Islet precursor cell (in vitro differentiated cells): ENCODE measurements at regions not wholly inside any gene's neighbourhood (a gene's known extent, or its start where the extent isn't known, plus 50 kb on each side); places are given as distances from the start of the nearest gene placed in this dataset.
"Not testable (repeated sequence)": the region's sequence is repeated elsewhere in the genome, so short reads cannot be mapped to it uniquely, and the experiment has no call there.

Experiments
- DNase-seq: peaks from one replicate; pipeline ENCODE4 v3.0.0-alpha.2; 2018

- no peak for DNase-seq
These were observed 67.2 kb upstream of the ZNF527 start for GRCh38 chr19:37303591-37304171.

DNA sequence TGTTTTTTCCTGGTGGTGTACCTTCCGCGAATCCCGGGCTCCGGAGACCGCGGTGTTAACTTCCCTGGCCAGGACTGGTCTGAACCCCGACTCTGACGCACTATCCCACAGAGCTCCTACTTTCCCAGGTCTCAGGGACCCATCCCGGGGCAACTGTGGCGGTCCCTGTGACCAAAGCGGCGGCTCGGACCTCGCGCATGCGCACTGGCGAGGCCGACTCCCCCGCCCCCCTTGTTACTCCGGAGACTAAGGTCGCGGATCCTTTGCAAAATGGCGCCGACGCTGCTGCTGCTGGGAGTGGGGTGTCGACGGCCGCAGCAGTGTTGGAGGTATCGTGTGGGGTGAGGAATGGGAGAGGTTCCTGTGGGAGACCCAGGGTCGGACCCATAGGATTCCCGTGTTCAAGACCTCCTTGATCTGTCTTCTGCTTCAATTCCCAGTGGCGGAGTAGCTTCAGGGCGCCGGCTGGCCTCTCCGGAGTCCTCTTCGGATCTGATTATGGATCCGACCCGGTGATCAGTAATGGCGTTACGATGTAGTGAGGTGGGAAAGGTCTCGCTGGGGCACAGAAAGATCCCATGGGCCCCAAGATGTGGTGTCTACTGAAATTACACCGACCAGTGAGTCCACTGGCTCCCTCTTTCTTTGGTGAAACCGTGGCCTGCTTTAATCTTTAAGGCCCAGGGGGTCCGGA, 66.6 kb upstream of the ZNF527 start:
- peak; percentile 74 for DNase-seq

DNA sequence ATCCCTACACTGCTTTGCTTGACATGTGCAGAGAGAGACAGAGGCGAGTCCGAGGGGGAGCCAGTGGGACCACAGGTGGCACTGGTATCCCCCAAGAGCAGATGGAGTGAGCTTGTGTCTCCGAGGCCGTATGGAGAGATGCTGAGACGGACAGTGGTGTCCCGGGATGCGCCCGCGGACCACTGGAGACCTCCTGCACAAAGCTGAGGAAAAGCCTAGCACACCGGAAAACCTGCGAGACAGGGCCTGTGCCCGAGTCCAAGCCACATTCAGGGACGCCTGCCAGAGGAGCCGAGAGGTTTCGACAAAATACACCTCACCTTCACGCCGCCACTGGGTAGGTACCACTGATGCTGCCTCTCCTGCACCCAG, 66.0 kb upstream of the ZNF527 start:
- no peak for DNase-seq

- no peak for DNase-seq
These were observed 64.4 kb upstream of the ZNF527 start for GRCh38 chr19:37306383-37306963.

DNA sequence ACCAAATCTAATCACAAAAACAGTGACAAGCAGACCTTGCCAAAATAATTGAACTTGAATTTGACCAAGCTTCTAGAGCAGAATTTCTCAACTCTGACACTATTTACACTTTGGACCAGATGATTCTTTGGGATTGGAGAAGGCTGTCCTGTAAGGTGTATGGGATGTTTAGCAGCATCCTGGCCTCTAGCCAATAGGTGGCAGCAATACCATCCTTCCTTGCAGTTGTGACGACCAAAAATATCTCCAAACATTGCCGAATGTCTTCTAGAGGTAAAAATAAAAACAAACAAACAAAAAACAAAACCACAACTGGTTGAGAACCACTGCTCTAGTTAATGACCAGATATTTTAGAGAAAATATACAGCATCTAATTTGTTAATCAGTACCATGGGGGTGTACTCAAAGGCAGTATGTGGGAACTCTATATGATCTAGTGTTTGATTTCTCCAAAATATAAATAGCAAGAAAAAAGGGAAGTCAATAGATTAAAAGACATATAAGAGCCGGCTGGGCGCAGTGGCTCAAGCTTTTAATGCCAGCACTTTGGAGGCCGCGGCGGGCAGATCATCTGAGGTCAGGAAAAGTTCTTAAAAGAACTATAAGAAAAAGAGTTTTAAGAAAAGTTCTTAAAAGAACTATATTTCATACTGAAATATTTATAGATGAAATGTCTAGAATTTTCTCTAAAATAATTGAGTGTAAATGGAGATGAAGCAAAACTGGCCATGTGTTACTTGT, 60.9 kb upstream of the ZNF527 start:
- DNase-seq: no peak

DNA sequence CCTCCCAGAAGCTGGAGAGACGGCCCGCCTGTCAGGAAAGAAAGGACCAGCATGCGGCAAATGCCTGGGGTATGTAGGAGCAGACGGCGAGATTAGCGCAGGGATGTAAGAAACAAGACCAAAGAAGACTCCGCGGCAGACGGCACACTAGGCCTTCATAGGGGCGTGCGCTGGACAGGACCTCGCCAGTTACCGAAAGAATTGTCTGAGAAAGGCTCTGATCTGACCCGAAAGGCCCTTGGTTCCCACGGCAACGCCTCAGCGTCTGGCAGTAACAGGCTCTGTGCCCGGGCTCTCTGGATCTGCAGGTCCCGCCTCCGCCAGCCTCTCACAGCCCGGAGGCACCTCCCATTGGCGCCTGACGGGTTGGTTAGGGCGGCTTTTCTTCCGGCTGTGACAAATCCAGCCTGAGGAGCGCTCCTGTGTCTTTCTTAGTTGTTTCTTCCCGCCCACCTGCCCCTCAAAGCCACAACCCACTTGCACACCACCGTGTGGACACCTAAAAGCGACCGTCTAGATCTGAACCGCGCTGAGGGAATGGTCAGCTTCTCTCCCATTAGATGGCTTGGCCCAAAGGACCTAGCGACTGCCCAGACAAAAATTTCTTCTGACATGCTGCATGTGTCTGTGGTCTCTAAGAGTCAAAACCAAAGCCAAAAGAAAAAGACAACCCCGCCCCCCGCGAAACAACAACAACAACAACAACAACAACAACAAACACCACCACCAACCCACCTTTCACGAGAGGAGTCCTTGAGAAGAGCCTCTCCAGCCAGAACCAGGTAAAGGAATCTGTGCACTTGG, 58.2 kb upstream of the ZNF527 start:
- peak; percentile 84 for DNase-seq

DNA sequence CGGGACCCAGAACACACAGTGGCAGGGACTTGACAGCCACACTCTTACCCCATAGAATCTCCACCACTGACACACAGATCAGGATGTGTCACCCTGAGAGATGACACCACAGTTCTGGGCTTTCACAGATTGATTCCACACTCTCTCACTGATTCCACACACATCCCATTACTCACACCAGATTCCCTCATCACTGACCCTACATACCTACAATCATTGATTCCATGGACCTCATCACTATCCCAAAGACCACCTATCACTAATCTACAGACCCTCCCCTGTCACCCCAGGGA, 57.6 kb upstream of the ZNF527 start:
- DNase-seq: no peak

DNA sequence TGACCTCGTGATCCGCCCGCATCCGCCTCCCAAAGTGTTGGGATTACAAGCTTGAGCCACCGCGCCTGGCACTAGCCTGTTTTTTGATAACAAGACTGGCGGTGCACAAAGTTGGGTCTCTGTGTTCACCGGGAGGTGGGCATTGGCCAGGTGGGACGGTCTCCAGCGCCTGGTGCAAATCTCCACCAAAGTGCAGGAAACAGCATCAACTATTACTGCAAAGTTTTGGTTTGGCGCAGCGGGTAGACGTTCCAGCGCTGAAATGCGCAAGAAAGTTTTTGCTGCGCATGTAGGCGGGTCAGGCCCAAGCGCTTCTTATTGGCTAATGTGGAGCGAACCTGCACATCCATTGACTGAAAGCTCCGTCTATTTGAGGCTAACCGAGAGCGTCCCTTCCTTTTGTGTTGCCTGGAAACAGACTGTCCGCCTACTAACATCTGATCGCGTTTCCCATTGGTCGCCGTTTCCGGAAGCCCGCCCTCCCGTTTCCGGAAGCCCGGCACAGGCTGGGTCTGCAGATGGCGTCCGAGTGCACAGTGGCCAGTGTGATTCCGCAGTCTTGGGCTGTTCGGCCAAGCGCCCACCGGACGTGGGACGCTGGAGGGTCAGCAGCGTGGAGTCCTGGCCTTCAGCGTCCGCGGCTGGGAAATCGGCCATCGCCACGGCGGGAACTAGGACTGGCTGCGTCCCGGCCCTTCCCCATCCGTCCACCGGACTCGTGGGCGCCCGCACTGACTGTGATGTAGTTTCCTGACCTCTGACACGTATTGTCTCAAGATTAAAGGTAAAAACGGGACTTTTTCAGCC, 53.3 kb upstream of the ZNF527 start:
- peak; percentile 99 for DNase-seq

DNA sequence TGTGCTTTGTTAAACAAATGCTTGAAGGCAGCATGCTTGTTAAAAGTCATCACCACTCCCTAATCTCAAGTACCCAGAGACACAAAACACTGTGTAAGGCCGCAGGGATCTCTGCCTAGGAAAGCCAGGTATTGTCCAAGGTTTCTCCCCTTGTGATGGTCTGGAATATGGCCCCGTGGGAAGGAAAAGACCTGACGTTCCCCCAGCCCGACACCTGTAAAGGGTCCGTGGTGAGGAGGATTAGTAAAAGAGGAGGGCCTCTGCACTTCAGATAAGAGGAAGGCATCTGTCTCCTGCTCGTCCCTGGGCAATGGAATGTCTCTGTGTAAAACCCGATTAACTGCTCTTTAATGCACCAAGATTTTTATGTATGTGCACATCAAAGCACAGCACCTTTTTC, 49.9 kb upstream of the ZNF527 start:
- not testable (repeated sequence) for DNase-seq
